Activated naive CD8-positive, alpha-beta T cell treated with anti-CD3 and anti-CD28 coated beads, Interleukin-2, amount 50 U/mL, for 24 hours (primary cell): ENCODE measurements at regions not wholly inside any gene's neighbourhood (a gene's known extent, or its start where the extent isn't known, plus 50 kb on each side); places are given as distances from the start of the nearest gene placed in this dataset.
"Not testable (repeated sequence)": the region's sequence is repeated elsewhere in the genome, so short reads cannot be mapped to it uniquely, and the experiment has no call there.

ENCODE experiments used
- ATAC-seq: fragments of 150-1000 bp; cut with Tn5 transposase; one replicate; pipeline ENCODE4 v1.10.0; 2021
- DNase-seq: peaks from one replicate; pipeline ENCODE4 v3.0.0; 2021
- H3K27ac Mint-ChIP-seq: one replicate; pipeline ENCODE4 v1.8.0; 2021; ENCODE audit warnings: mild to moderate bottlenecking, mixed read lengths
- H3K27me3 Mint-ChIP-seq: one replicate; pipeline ENCODE4 v1.8.0; 2021; ENCODE audit warnings: mixed read lengths
- H3K36me3 Mint-ChIP-seq: one replicate; pipeline ENCODE4 v1.8.0; 2021; ENCODE audit warnings: low read depth, mixed read lengths
- H3K4me1 Mint-ChIP-seq: one replicate; pipeline ENCODE4 v1.8.0; 2021; ENCODE audit warnings: mixed read lengths
- H3K4me3 Mint-ChIP-seq: one replicate; pipeline ENCODE4 v1.8.0; 2021; ENCODE audit warnings: mild to moderate bottlenecking, moderate library complexity, mixed read lengths
- H3K9me3 Mint-ChIP-seq: one replicate; pipeline ENCODE4 v1.8.0; 2021; ENCODE audit warnings: mixed read lengths

DNA sequence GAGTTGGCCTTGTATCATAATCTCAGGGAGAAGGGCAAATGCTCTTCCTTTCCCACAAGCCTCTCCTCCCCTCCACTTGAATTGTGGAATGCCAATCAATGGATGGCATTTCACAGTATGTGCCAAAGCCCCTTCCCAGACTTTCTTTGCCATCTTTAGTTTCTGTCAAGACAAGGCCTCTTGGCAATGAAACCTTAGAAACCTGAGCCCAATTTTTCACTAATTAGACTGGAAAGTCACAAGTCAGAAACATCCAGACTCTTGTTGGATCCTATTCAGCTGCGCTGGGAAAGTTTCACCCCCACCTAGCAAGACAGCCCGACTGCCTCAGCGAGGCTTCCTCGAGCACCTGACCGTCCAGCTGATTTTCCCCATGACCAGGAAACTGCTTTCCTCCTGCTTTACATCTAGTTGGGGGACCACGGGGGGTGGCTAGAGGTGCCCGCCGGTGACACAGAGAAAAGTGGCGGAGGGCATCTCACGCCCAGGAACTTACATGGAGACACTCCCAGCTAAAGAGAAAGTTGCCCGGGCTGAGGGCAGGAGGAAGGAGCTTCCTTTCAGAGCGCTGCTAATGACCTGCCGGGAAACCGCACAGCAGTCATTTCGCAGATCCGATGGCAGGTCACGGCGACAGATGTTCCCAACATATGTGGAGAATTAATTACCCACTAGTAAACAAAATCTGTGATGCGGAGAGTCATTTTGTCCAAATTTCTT, 302.6 kb upstream of the RRP15 start:
- Mint-ChIP-seq H3K9me3 (no peaks in the 10 kb centered on the region), H3K36me3 (no peaks in the 10 kb centered on the region), H3K4me3 (no peak overlapping the region), H3K27ac (no peak overlapping the region), H3K4me1 (no peaks in the 10 kb centered on the region), H3K27me3 (no peaks in the 10 kb centered on the region)
- ATAC-seq: no peak
- DNase-seq: no peak

- H3K27me3 Mint-ChIP-seq: no peaks in the 10 kb centered on the region
- H3K9me3 Mint-ChIP-seq: no peaks in the 10 kb centered on the region
- no peak for DNase-seq
- ATAC-seq: no peak
- no peak overlapping the region for H3K27ac Mint-ChIP-seq
- no peak overlapping the region for H3K4me3 Mint-ChIP-seq
- no peaks in the 10 kb centered on the region for H3K36me3 Mint-ChIP-seq
- no peaks in the 10 kb centered on the region for H3K4me1 Mint-ChIP-seq
These were observed 302.1 kb upstream of the RRP15 start for GRCh38 chr1:217983051-217983375.

DNA sequence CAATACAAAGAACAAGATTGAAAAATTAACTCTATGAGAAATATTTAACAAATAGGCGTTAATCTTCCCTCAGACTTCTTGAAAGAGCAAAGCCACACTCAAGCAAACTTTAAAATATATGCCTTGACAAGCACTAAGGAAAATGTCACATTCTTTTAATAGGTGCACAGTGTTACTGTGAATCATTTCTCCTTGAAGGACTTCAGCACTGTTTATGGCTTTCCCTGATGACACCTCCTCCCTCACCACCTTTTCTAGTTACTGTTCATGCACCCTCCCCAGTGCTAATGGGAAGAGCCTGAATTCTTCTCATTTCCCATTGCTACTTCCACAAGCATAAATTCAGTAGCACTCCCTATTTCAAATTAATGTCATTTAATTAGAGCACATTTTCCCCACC, 299.5 kb upstream of the RRP15 start:
- no peak overlapping the region for H3K27ac Mint-ChIP-seq
- no peaks in the 10 kb centered on the region for H3K9me3 Mint-ChIP-seq
- no peaks in the 10 kb centered on the region for H3K36me3 Mint-ChIP-seq
- no peak overlapping the region for H3K4me3 Mint-ChIP-seq
- no peak for DNase-seq
- no peaks in the 10 kb centered on the region for H3K4me1 Mint-ChIP-seq
- no peaks in the 10 kb centered on the region for H3K27me3 Mint-ChIP-seq
- no peak for ATAC-seq

GRCh38 chr1:217989510-217989909, 295.6 kb upstream of the RRP15 start:
- H3K27me3 Mint-ChIP-seq: no peaks in the 10 kb centered on the region
- H3K4me1 Mint-ChIP-seq: no peaks in the 10 kb centered on the region
- no peak for ATAC-seq
- H3K27ac Mint-ChIP-seq: no peak overlapping the region
- no peaks in the 10 kb centered on the region for H3K36me3 Mint-ChIP-seq
- peaks cover 8% of the 10 kb centered on the region for H3K9me3 Mint-ChIP-seq
- DNase-seq: no peak
- no peak overlapping the region for H3K4me3 Mint-ChIP-seq

DNA sequence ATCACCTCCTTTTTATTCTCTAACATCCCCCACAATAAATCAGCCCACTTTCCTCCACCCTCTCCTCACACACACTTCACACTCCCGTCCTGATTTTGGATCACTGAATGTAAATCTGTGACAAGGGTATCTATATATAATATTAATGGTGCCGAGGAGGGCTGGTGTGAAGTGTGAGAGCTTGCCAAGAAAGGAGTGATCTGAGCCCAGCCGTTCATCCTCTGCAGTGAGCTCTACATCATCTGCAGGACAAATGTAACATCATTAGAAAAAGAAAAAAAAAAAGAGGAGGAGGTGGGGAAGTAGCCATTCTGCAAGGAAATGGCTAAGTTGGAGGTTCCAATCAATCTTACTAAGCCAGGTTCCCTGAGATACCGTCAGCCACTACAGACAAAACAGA, 291.7 kb upstream of the RRP15 start:
- Mint-ChIP-seq H3K4me1 (no peaks in the 10 kb centered on the region), H3K9me3 (peaks cover 13% of the 10 kb centered on the region), H3K4me3 (no peak overlapping the region), H3K36me3 (no peaks in the 10 kb centered on the region), H3K27ac (no peak overlapping the region), H3K27me3 (no peaks in the 10 kb centered on the region)
- no peak for DNase-seq
- ATAC-seq: no peak

DNA sequence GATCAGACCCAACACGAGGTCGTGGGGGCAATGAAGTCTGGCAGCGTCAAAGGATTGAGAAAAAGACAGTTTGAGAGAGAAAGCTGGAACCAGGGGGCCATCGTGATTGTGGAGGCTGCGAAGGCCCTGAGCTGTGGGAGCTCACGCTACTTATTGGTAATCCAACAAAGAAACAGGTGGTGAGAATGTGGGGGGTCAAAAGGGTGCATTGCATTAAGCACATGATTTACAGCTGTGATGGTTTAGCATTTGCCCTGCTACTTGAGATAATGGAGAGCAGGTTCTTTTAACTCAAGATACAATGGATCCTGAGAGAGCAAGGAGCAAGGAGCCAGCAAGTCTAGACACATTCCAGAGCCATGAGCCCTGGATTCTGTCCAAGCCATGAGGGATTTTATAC, 276.8 kb upstream of the RRP15 start:
- H3K36me3 Mint-ChIP-seq, H3K4me3 Mint-ChIP-seq, H3K27ac Mint-ChIP-seq, H3K4me1 Mint-ChIP-seq, H3K27me3 Mint-ChIP-seq, H3K9me3 Mint-ChIP-seq, ATAC-seq, DNase-seq: not testable (repeated sequence)

DNA sequence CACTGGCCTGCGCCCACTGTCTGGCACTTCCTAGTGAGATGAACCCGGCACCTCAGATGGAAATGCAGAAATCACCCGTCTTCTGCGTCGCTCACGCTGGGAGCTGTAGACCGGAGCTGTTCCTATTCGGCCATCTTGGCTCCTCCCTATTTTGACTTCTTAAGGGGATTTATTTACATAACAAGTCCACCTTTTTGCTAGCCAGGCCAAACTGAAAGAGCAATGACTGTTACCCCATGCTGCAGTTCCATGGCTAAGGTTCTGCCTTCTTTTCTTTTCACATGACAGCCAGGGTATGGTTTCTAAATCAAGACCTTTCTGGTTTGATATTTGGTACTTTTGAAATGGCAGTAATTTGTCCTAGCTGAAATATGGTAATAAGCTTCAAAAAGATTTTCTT, 270.0 kb upstream of the RRP15 start:
- H3K4me1 Mint-ChIP-seq, H3K27ac Mint-ChIP-seq, H3K27me3 Mint-ChIP-seq, DNase-seq, H3K4me3 Mint-ChIP-seq, ATAC-seq, H3K36me3 Mint-ChIP-seq, H3K9me3 Mint-ChIP-seq: not testable (repeated sequence)

GRCh38 chr1:218024211-218024720, 260.8 kb upstream of the RRP15 start:
- Mint-ChIP-seq H3K9me3 (peaks cover 27% of the 10 kb centered on the region), H3K27me3 (no peaks in the 10 kb centered on the region), H3K27ac (no peak overlapping the region), H3K36me3 (no peaks in the 10 kb centered on the region), H3K4me3 (no peak overlapping the region), H3K4me1 (no peaks in the 10 kb centered on the region)
- no peak for ATAC-seq
- no peak for DNase-seq

DNA sequence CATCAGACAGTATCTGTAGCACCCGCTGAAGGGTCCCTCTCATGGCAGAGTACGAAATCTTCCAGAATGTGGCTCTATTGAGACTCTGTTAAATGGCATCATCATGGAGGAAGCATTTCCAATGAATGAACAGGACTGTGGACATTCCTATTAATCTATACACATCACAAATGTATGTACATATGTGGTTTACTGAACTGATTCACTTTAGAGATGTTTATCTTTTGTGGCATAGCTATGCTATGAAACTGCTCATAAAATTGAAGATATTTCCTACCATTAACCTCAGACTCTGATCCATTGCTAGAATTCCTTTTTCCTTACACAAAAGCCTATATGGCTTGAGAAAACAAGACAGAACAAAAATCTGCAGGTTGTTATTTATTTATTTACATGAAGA, 259.6 kb upstream of the RRP15 start:
- Mint-ChIP-seq H3K27ac (no peak overlapping the region), H3K27me3 (no peaks in the 10 kb centered on the region), H3K36me3 (no peaks in the 10 kb centered on the region), H3K9me3 (peaks cover 27% of the 10 kb centered on the region), H3K4me3 (no peak overlapping the region), H3K4me1 (no peaks in the 10 kb centered on the region)
- DNase-seq (no peak), ATAC-seq (no peak)

GRCh38 chr1:218027152-218027551, 257.9 kb upstream of the RRP15 start:
- DNase-seq (no peak), ATAC-seq (no peak)
- peaks cover 27% of the 10 kb centered on the region for H3K9me3 Mint-ChIP-seq
- no peak overlapping the region for H3K4me3 Mint-ChIP-seq
- no peaks in the 10 kb centered on the region for H3K36me3 Mint-ChIP-seq
- no peaks in the 10 kb centered on the region for H3K4me1 Mint-ChIP-seq
- H3K27ac Mint-ChIP-seq: no peak overlapping the region
- no peaks in the 10 kb centered on the region for H3K27me3 Mint-ChIP-seq

DNA sequence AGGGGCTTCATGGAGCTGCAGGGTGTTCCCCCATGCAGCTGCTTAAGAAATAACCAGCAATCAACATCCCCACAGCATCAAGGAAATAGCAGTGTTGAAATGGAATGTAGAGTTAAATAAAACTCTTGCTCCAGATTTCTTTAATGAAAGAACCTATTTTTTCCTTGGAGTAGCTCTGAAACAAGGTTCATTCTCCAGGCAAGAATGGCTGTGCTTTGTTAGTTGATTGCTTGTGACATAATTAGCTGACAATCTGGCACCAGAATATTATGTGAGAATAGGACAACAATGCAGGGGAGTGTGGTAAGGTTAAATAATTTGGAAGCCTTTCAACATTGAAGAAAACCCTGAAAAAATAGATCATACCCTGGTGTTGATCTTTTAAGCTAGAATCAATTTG, 254.2 kb upstream of the RRP15 start:
- H3K9me3 Mint-ChIP-seq: peaks cover 7% of the 10 kb centered on the region
- H3K27me3 Mint-ChIP-seq: no peaks in the 10 kb centered on the region
- DNase-seq: no peak
- no peak overlapping the region for H3K27ac Mint-ChIP-seq
- no peaks in the 10 kb centered on the region for H3K4me1 Mint-ChIP-seq
- no peak overlapping the region for H3K4me3 Mint-ChIP-seq
- no peaks in the 10 kb centered on the region for H3K36me3 Mint-ChIP-seq
- no peak for ATAC-seq

- no peaks in the 10 kb centered on the region for H3K27me3 Mint-ChIP-seq
- ATAC-seq (no peak), DNase-seq (no peak)
- H3K4me1 Mint-ChIP-seq: no peaks in the 10 kb centered on the region
- H3K36me3 Mint-ChIP-seq: no peaks in the 10 kb centered on the region
- H3K27ac Mint-ChIP-seq: no peak overlapping the region
- peaks cover 3% of the 10 kb centered on the region for H3K9me3 Mint-ChIP-seq
- H3K4me3 Mint-ChIP-seq: no peak overlapping the region
These were observed 253.2 kb upstream of the RRP15 start for GRCh38 chr1:218031901-218032300.

GRCh38 chr1:218034468-218034867, 250.6 kb upstream of the RRP15 start:
- Mint-ChIP-seq H3K4me3 (no peak overlapping the region), H3K9me3 (peaks cover 3% of the 10 kb centered on the region)
- no peak for DNase-seq

DNA sequence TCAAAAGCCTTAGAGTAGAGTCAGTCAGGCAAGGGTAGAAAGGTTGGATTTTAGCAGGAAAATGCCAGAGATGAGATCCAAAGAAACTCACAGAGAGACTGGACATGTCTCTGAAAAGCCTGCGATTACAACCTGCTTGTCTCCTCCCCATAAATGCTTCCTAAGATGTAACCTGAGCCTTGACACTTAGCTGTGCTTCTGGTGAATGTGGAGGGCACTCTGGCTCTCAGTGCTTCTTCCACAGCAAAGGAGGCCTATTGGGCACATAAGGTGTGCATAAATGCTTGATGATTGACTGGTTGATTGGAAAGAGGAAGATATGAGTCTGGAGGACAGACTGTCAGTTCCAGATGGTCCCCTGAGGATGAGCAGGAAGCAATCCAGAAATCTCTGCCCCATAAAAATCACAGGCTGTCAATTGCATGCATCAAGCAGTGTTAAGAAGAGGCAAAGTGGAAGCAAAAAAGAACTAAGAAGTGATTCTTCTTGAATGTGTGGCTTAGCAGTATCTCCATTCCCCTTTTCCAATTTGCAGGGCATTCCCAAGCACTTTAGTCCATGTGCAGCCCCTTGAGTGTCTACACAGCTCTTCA, 236.2 kb upstream of the RRP15 start:
- Mint-ChIP-seq H3K36me3 (no peaks in the 10 kb centered on the region), H3K27me3 (no peaks in the 10 kb centered on the region), H3K4me1 (no peaks in the 10 kb centered on the region), H3K9me3 (no peaks in the 10 kb centered on the region), H3K4me3 (no peak overlapping the region), H3K27ac (no peak overlapping the region)
- DNase-seq (no peak), ATAC-seq (no peak)

More at GRCh38 chr1:218034468-218034867, 250.6 kb upstream of the RRP15 start:
- Mint-ChIP-seq H3K4me1 (no peaks in the 10 kb centered on the region), H3K27me3 (no peaks in the 10 kb centered on the region), H3K27ac (no peak overlapping the region), H3K36me3 (no peaks in the 10 kb centered on the region)
- no peak for ATAC-seq

DNA sequence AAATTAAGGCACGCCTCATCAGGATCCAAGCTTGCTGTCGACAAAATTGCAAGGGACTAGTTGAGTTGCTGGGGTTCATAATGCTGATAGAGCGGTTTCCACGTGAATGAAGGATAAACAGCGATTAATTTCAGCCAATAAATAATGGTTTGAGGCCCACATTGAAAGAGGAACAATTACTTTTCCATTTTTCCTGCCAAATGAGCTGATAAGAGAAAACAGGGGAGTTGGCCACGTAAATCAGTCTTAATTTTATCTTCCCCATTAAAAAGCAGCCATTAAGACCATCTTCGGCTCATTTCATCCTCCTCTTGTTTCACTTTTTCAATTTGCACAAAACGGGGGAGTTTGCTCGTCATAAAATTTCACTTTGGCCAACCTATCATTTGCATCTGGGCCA, 235.5 kb upstream of the RRP15 start:
- Mint-ChIP-seq H3K36me3 (no peaks in the 10 kb centered on the region), H3K27me3 (no peaks in the 10 kb centered on the region), H3K27ac (no peak overlapping the region), H3K4me3 (no peak overlapping the region), H3K9me3 (peaks cover 6% of the 10 kb centered on the region), H3K4me1 (no peaks in the 10 kb centered on the region)
- DNase-seq: no peak
- ATAC-seq: no peak

DNA sequence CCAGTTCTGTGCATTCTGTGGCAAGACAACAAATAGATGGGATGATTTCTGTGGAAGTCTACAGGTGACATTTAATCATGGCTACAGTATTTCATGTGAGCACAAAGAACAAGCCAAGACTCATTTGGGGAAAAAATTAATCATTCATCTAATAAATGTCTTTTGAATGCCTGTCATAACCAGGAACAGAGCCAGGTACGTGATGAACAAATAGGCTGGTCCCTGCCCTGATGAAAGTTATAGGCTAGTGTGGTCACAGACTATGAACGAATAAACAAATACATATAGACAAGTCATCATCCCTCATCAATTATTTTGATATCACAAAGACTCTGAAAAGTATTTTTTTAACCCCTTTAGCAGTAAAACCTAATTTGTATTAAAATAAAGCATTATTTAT, 226.4 kb upstream of the RRP15 start:
- no peak overlapping the region for H3K4me3 Mint-ChIP-seq
- peaks cover 6% of the 10 kb centered on the region for H3K9me3 Mint-ChIP-seq
- H3K4me1 Mint-ChIP-seq: no peaks in the 10 kb centered on the region
- H3K27ac Mint-ChIP-seq: no peak overlapping the region
- no peaks in the 10 kb centered on the region for H3K27me3 Mint-ChIP-seq
- ATAC-seq: no peak
- no peaks in the 10 kb centered on the region for H3K36me3 Mint-ChIP-seq
- DNase-seq: no peak
